Panc1 (cell line): ENCODE measurements at regions not wholly inside any gene's neighbourhood (a gene's known extent, or its start where the extent isn't known, plus 50 kb on each side); places are given as distances from the start of the nearest gene placed in this dataset.

Experiments
- ATAC-seq: fragments of 200-7000 bp; cut with Tn5 transposase; 2 replicates; pipeline ENCODE4 v1.9.1; 2020; ENCODE audit warnings: mild to moderate bottlenecking, moderate library complexity
- BruUV-seq: library from RNA; stranded (reverse); fragments of 400-500 nt; replicated peaks from 2 replicates; lab custom pipeline; 2021; lab: Mats Ljungman, UMichigan
- CTCF ChIA-PET: fragments of 300-600 bp; sonication (Branson Sonifier 250); formaldehyde crosslinking; loops from one replicate; lab custom pipeline; 2022; ENCODE audit warnings: antibody characterized with exemption; lab: Charles Lee
- POLR2A ChIA-PET: fragments of 300-600 bp; sonication (Branson Sonifier 250); formaldehyde crosslinking; loops from one replicate; lab custom pipeline; 2022; ENCODE audit warnings: antibody characterized with exemption; lab: Charles Lee
- DNase-seq: peaks from one replicate; pipeline ENCODE4 v3.0.0-alpha.2; 2010; ENCODE audit warnings: low read depth, low spot score
- H3K27ac ChIP-seq: 2 replicates; pipeline ENCODE4 v1.5.1; 2011; ENCODE audit warnings: mild to moderate bottlenecking, low read length, inconsistent platforms
- H3K27me3 ChIP-seq: fragments of 200-500 bp; sonication (Bioruptor generic); 2 replicates; pipeline ENCODE4 v1.6.0; 2014; ENCODE audit warnings: low read length, inconsistent platforms; ENCODE audit not compliant: control insufficient read depth, insufficient read depth
- H3K36me3 ChIP-seq: fragments of 200-500 bp; sonication (Bioruptor generic); 2 replicates; pipeline ENCODE4 v1.5.1; 2014; ENCODE audit warnings: inconsistent platforms, mild to moderate bottlenecking, low read length, moderate library complexity; ENCODE audit not compliant: control insufficient read depth, insufficient read depth
- H3K4me1 ChIP-seq: 2 replicates; pipeline ENCODE4 v1.5.1; 2011; ENCODE audit warnings: inconsistent platforms, mild to moderate bottlenecking, low read length, moderate library complexity; ENCODE audit not compliant: control insufficient read depth, insufficient read depth
- H3K4me3 ChIP-seq, 2 experiments: 2 replicates each; pipeline ENCODE4 v1.5.1; 2011 to 2012; ENCODE audit warnings: low read depth in 2 of 2, low read length in 2 of 2, mild to moderate bottlenecking in 2 of 2, inconsistent platforms in 1 of 2, moderate library complexity in 1 of 2
- H3K9me3 ChIP-seq: fragments of 200-500 bp; sonication (Bioruptor generic); 2 replicates; pipeline ENCODE4 v1.5.1; 2014; ENCODE audit warnings: low read depth, mild to moderate bottlenecking, inconsistent platforms, low read length, moderate library complexity; ENCODE audit not compliant: control insufficient read depth, insufficient read depth
- POLR2AphosphoS5 ChIP-seq: IDR thresholded peaks from 2 replicates; pipeline ENCODE4 v1.6.1; 2012; ENCODE audit warnings: mild to moderate bottlenecking, low read depth, low read length, moderate library complexity
- SIN3A ChIP-seq: IDR thresholded peaks from 2 replicates; pipeline ENCODE4 v1.6.1; 2012; ENCODE audit warnings: low read depth, mild to moderate bottlenecking, low read length, moderate library complexity, borderline replicate concordance; ENCODE audit not compliant: insufficient read depth
- TCF7L2 ChIP-seq: IDR thresholded peaks from 2 replicates; pipeline ENCODE4 v1.6.1; 2011; ENCODE audit warnings: mild to moderate bottlenecking, low read depth, low read length, inconsistent platforms
- in situ Hi-C: cut with HindIII; loops from 2 replicates; pipeline ENCODE4 v1.10.0; 2016; ENCODE audit warnings: low sequenced_read_pairs, low pct_unique_long_range_greater_than_20kb
- intact Hi-C: fragments of 100-400 bp; cut with micrococcal nuclease; formaldehyde crosslinking; loops from one replicate; pipeline ENCODE4 v1.10.0; 2022; ENCODE audit not compliant: unreplicated experiment
- TF ChIP-seq, protein P1 (sequence below): fragments of 450-650 bp; IDR thresholded peaks from 2 replicates; pipeline ENCODE4 v1.5.1; 2017; ENCODE audit warnings: mild to moderate bottlenecking
- TF ChIP-seq, protein P2 (sequence below), 2 experiments: IDR thresholded peaks; 2 replicates each; pipeline ENCODE4 v1.6.1; 2011 to 2012; ENCODE audit warnings: low read depth in 2 of 2, control low read depth in 1 of 2, low read length in 1 of 2, mild to moderate bottlenecking in 1 of 2, moderate library complexity in 1 of 2; ENCODE audit not compliant: insufficient read depth in 1 of 2

DNA sequence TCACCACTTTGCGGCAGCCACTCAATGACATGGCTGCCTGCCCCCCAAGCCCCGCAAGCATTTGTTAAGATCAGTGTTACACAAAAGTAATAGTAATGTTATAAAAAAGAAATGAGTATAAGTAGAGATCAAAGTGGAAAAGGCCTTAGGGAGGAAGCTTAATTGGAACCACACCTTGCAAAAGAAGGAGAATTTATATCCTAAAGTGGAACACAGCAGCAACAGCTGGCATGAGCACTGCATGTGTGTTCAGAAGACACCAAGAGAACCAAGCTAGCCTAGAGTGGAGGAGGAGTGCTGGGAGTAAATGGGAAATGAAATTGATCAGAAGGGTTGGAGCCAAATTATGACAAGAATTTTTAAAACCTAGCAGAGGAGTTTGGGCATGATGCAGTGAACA lies 73.1 kb upstream of the STK17B start:
- no peak overlapping the region for H3K27ac ChIP-seq
- CTCF ChIA-PET = no interaction called here
- H3K4me1 ChIP-seq = no peaks in the 10 kb centered on the region
- TF ChIP-seq, protein P1, sequence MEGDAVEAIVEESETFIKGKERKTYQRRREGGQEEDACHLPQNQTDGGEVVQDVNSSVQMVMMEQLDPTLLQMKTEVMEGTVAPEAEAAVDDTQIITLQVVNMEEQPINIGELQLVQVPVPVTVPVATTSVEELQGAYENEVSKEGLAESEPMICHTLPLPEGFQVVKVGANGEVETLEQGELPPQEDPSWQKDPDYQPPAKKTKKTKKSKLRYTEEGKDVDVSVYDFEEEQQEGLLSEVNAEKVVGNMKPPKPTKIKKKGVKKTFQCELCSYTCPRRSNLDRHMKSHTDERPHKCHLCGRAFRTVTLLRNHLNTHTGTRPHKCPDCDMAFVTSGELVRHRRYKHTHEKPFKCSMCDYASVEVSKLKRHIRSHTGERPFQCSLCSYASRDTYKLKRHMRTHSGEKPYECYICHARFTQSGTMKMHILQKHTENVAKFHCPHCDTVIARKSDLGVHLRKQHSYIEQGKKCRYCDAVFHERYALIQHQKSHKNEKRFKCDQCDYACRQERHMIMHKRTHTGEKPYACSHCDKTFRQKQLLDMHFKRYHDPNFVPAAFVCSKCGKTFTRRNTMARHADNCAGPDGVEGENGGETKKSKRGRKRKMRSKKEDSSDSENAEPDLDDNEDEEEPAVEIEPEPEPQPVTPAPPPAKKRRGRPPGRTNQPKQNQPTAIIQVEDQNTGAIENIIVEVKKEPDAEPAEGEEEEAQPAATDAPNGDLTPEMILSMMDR = no peak
- TF ChIP-seq, protein P2, sequence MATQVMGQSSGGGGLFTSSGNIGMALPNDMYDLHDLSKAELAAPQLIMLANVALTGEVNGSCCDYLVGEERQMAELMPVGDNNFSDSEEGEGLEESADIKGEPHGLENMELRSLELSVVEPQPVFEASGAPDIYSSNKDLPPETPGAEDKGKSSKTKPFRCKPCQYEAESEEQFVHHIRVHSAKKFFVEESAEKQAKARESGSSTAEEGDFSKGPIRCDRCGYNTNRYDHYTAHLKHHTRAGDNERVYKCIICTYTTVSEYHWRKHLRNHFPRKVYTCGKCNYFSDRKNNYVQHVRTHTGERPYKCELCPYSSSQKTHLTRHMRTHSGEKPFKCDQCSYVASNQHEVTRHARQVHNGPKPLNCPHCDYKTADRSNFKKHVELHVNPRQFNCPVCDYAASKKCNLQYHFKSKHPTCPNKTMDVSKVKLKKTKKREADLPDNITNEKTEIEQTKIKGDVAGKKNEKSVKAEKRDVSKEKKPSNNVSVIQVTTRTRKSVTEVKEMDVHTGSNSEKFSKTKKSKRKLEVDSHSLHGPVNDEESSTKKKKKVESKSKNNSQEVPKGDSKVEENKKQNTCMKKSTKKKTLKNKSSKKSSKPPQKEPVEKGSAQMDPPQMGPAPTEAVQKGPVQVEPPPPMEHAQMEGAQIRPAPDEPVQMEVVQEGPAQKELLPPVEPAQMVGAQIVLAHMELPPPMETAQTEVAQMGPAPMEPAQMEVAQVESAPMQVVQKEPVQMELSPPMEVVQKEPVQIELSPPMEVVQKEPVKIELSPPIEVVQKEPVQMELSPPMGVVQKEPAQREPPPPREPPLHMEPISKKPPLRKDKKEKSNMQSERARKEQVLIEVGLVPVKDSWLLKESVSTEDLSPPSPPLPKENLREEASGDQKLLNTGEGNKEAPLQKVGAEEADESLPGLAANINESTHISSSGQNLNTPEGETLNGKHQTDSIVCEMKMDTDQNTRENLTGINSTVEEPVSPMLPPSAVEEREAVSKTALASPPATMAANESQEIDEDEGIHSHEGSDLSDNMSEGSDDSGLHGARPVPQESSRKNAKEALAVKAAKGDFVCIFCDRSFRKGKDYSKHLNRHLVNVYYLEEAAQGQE (IDR thresholded peaks at IDR 0.05; ENCODE audit: insufficient read depth in 1 of 2, low read depth in 2 of 2, low read length in 1 of 2) = no peak
- in situ Hi-C loops = no loop called here
- POLR2A ChIA-PET = no interaction called here
- intact Hi-C loops = no loop called here
- H3K27me3 ChIP-seq = no peaks in the 10 kb centered on the region
- H3K9me3 ChIP-seq = no peaks in the 10 kb centered on the region
- no peak for ATAC-seq
- BruUV-seq = no TSS peak
- no peaks in the 10 kb centered on the region for H3K36me3 ChIP-seq
- no peak overlapping the region for H3K4me3 ChIP-seq
- DNase-seq = no peak

DNA sequence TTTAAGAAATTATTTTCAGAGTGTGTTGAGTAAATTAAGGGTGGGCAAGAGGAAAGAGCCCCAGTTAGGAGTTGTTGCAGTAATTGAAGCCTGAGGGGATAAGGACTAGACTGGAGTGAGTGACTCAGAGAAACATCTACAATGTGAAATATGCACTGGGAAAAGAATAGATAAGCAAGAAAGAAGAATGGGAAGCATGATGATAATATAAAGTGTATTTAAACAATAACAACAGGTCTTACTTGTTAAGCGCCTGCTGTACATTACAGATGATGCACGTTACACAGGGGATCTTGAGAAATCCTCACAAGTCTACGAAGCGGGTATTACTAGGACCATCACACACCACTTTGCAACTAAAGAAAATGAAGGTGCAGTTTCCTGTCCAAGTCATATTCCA lies 73.6 kb upstream of the STK17B start:
- no TSS peak for BruUV-seq
- no peaks in the 10 kb centered on the region for H3K9me3 ChIP-seq
- H3K27ac ChIP-seq = no peak overlapping the region
- no peak for TF ChIP-seq POLR2AphosphoS5
- TF ChIP-seq, protein P1 = no peak
- TF ChIP-seq TCF7L2 = no peak
- TF ChIP-seq, protein P2 (IDR thresholded peaks at IDR 0.05; ENCODE audit: insufficient read depth in 1 of 2, low read depth in 2 of 2, low read length in 1 of 2) = no peak
- no peak for TF ChIP-seq SIN3A
- DNase-seq (no peak), ATAC-seq (no peak)
- no peaks in the 10 kb centered on the region for H3K36me3 ChIP-seq
- ChIA-PET CTCF (no interaction called here), POLR2A (no interaction called here)
- H3K4me1 ChIP-seq = no peaks in the 10 kb centered on the region
- no peaks in the 10 kb centered on the region for H3K27me3 ChIP-seq
- intact Hi-C loops = no loop called here
- no peak overlapping the region for H3K4me3 ChIP-seq
- in situ Hi-C loops = no loop called here
